ENCODE measurements at regions not wholly inside any gene's neighbourhood (a gene's known extent, or its start where the extent isn't known, plus 50 kb on each side); places are given as distances from the start of the nearest gene placed in this dataset.

- no peak overlapping the region for H3K4me3 Mint-ChIP-seq
- peaks cover 13% of the 10 kb centered on the region for H3K36me3 Mint-ChIP-seq
- no peak for DNase-seq (ENCODE audit: low spot score in 2 of 2, unreplicated experiment in 2 of 2)
- no peak overlapping the region for H3K27ac Mint-ChIP-seq
- no peaks in the 10 kb centered on the region for H3K27me3 Mint-ChIP-seq (ENCODE audit: low read depth)
- no peak for TF ChIP-seq CTCF (IDR thresholded peaks at IDR 0.05; ENCODE audit: unreplicated experiment)
- H3K9me3 Mint-ChIP-seq, result peaks cover 31% of the 10 kb centered on the region
- no peaks in the 10 kb centered on the region for H3K4me1 Mint-ChIP-seq
Measured at GRCh38 chr13:72448082-72448481, 279.3 kb downstream of the MZT1 start.

GRCh38 chr13:72444999-72445398 is 282.4 kb downstream of the MZT1 start:
- H3K4me1 Mint-ChIP-seq, result no peaks in the 10 kb centered on the region
- H3K4me3 Mint-ChIP-seq, result no peak overlapping the region
- H3K27ac Mint-ChIP-seq, result no peak overlapping the region
- no peak for TF ChIP-seq CTCF (IDR thresholded peaks at IDR 0.05; ENCODE audit: unreplicated experiment)
- no peak for DNase-seq (ENCODE audit: low spot score in 2 of 2, unreplicated experiment in 2 of 2)
- H3K36me3 Mint-ChIP-seq, result peaks cover 13% of the 10 kb centered on the region
- no peaks in the 10 kb centered on the region for H3K27me3 Mint-ChIP-seq (ENCODE audit: low read depth)
- peaks cover 28% of the 10 kb centered on the region for H3K9me3 Mint-ChIP-seq

- H3K36me3 Mint-ChIP-seq, result no peaks in the 10 kb centered on the region
- no peak for TF ChIP-seq CTCF (IDR thresholded peaks at IDR 0.05; ENCODE audit: unreplicated experiment)
Measured at GRCh38 chr13:72437458-72437857, 290.0 kb downstream of the MZT1 start.

GRCh38 chr13:72435251-72435650 is 292.2 kb downstream of the MZT1 start:
- H3K36me3 Mint-ChIP-seq, result no peaks in the 10 kb centered on the region

More at GRCh38 chr13:72437458-72437857, 290.0 kb downstream of the MZT1 start:
- H3K27ac Mint-ChIP-seq, result no peak overlapping the region
- no peaks in the 10 kb centered on the region for H3K9me3 Mint-ChIP-seq
- peaks cover 6% of the 10 kb centered on the region for H3K4me1 Mint-ChIP-seq
- H3K4me3 Mint-ChIP-seq, result no peak overlapping the region
- no peaks in the 10 kb centered on the region for H3K27me3 Mint-ChIP-seq (ENCODE audit: low read depth)
- DNase-seq (ENCODE audit: low spot score in 2 of 2, unreplicated experiment in 2 of 2), result no peak

GRCh38 chr13:72431981-72432682 is 295.3 kb downstream of the MZT1 start:
- no peaks in the 10 kb centered on the region for H3K36me3 Mint-ChIP-seq
- no peak for DNase-seq (ENCODE audit: low spot score in 2 of 2, unreplicated experiment in 2 of 2)
- H3K9me3 Mint-ChIP-seq, result peaks cover 4% of the 10 kb centered on the region
- no peak overlapping the region for H3K4me3 Mint-ChIP-seq
- no peak overlapping the region for H3K27ac Mint-ChIP-seq
- peaks cover 7% of the 10 kb centered on the region for H3K4me1 Mint-ChIP-seq
- no peak for TF ChIP-seq CTCF (IDR thresholded peaks at IDR 0.05; ENCODE audit: unreplicated experiment)
- H3K27me3 Mint-ChIP-seq (ENCODE audit: low read depth), result no peaks in the 10 kb centered on the region

More at GRCh38 chr13:72435251-72435650, 292.2 kb downstream of the MZT1 start:
- Mint-ChIP-seq H3K27me3 (ENCODE audit: low read depth) (no peaks in the 10 kb centered on the region), H3K4me3 (no peak overlapping the region), H3K27ac (no peak overlapping the region), H3K4me1 (peaks cover 6% of the 10 kb centered on the region), H3K9me3 (peaks cover 4% of the 10 kb centered on the region)
- no peak for DNase-seq (ENCODE audit: low spot score in 2 of 2, unreplicated experiment in 2 of 2)
- no peak for TF ChIP-seq CTCF (IDR thresholded peaks at IDR 0.05; ENCODE audit: unreplicated experiment)

Measured in mesothelial cell of epicardium (in vitro differentiated cells).